Activated CD4-positive, alpha-beta T cell treated with anti-CD3 and anti-CD28 coated beads, Interleukin-2, Interleukin-4, amounts not matched to agents 100 ng/mL and 50 ng/mL, durations not matched to agents 16 hours and 8 hours (primary cell): ENCODE measurements at regions not wholly inside any gene's neighbourhood (a gene's known extent, or its start where the extent isn't known, plus 50 kb on each side); places are given as distances from the start of the nearest gene placed in this dataset.

Experiments
- DNase-seq: peaks from one replicate; pipeline ENCODE4 v3.0.0-alpha.2; 2020; ENCODE audit warnings: low spot score

DNA sequence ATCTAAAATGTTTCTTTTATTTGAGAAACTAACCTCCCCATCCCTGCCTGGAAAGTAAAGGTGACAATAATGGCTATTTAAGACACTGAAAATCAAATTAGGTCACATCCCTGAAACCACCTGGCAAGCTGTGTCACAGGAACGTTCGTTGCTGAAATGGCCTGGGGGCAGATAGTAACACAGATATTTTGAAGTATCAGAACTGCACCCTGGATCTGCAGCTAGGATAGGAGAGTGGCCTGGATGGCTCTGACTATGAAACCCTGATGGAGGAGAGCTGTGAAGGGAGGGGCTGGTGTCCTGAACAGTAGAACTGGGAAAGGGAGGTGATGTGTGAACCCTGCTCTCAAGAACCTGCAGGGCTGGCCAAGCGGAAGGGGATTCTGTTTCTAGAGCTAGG, 648.3 kb upstream of the CFAP20DC start:
- no peak for DNase-seq

DNA sequence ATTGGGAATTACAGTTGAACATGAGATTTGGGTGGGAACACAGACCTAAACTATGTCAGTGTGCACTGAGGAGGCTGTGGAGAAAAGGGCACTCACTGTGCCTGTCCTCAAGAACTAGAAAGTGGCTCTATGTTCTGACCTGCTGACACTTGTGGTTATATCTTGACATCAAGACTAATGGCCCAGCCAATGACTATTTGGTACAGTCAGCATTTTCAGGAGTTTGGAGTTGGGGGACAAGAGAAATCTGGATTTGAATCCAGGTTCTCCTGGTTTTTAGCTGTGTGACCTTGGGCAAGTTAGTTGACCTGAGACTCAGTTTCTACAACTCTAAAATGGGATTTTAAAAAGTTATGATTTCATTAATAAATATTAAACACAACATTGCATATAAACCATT, 647.0 kb upstream of the CFAP20DC start:
- no peak for DNase-seq

DNA sequence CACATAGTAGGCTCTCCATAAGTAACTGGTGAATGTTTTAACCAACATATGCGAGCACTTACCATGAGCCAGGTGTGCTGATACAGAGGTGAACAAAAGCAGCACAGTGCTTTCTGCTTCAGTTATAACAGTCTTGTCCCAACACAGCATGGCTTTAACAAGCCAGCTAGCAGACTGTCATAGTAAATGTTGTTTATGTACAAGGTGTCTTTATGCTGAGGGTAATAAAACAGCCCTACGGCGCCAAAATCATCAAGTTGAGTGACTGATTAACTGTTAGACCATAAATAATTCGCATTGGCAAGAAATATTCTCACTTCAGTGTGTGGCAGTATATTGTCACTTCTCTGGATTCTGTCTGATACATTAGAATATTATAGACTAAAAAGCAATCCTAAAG, 646.0 kb upstream of the CFAP20DC start:
- DNase-seq = no peak

DNA sequence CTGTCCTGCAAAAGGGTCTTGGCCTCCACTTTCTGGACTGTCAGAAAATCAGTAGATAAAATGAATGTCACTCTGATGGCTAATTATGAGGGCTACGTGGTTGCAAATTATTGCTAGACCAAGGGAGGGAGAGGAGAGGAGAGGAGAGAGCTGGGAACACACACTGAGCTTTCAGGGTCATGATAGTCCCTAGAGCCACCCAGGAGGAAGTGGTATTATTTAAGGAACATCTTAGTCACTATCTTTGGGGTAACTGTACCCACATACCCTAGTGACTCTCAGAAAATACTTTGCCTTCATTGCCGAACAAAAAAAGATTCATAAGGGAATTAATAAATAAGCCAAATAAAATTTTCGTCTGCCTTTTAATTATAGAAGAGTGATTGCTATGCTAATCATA, 642.3 kb upstream of the CFAP20DC start:
- no peak for DNase-seq

DNA sequence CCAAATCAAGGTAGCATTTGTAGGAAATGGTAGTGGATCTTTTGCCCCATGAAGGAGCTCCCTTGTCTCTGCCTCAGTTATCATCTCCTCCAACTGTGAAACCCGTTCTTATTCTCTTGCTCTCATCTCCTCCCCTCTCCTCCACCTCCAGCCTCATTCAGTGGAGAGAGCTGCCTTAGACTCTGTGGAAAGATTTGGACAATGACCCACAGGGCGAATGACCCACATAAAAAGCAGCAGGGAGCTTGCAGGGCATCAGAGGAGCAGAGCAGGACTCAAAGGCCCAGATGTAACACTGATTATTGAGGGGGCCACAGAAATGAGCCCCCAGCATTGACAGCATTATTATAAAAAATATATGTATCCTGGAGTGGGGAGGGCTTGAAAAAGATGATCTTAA, 641.1 kb upstream of the CFAP20DC start:
- no peak for DNase-seq

DNA sequence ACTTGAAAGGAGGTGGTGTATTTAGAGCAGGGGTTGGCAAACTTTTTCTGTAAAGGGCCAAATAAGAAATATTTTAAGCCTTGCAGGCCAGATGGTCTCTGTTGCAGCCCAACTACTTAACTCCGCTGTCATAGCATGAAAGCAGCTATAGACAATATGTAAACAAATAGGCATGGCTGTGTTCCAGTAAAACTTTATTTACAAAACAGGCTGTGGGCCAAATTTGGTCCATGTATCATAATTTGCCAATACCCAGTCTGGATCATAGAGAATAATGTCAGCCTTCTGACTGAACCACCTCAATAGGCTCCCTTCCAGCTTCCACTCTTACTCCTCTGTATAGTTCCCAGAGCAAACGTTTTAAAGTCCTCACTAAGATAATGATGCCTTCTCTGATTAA, 638.8 kb upstream of the CFAP20DC start:
- no peak for DNase-seq

DNA sequence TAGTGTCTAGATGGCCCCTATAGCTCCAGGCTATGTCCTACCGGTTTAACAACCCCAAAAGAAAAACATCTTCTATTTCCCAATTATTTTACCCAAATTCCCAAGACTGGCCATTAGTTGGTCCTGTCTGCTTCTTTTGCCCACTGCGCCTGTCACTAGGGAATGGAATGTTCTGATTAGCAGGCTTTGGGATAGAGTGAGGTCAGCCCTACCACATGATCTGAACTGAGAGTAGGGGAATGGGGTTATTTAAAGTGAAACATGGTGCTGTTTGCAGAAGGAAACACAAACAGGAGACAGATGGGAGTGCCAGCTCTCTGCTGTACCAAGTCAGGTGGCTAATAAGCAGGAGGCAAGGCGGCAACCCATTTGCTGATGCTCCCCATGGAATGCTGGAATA, 635.6 kb upstream of the CFAP20DC start:
- no peak for DNase-seq

DNA sequence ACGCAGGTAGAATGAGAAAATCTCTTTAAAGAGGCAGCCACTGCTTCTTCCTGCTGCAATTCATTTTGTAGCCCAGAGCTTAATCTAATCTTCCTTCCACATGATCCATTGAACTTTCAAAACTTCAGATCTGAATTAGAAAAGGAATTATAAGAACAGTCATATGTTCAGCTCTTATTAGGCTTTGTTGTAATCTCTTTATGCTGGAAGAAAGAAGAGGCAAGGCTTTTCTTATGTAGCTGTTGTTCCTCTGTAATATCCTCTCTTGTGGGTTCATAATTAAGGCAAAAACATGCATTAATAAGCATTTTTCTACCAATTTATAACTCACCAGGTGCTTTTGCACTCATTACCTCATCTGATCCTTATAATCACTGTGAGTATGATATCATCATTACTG, 634.9 kb upstream of the CFAP20DC start:
- DNase-seq = no peak

DNA sequence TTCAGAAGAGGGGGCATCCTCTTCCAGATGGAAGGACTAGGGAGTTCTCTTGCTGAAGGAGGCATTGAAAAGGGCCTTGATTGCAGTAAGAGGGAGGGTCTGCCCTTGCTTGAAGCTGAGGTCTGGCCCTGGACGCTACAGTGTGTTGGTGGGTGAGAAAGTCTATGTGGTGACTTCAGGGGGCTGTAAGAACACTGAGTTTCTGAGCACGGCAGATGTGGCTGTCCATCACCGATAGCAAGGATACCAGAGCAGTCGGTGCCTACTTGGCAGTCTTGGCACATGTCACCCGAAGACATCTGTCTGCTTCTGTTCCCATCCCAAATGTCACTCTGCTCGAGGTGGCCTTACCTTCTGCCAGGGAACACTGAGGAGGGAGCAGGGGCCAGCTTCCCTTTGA, 631.1 kb upstream of the CFAP20DC start:
- DNase-seq = no peak

DNA sequence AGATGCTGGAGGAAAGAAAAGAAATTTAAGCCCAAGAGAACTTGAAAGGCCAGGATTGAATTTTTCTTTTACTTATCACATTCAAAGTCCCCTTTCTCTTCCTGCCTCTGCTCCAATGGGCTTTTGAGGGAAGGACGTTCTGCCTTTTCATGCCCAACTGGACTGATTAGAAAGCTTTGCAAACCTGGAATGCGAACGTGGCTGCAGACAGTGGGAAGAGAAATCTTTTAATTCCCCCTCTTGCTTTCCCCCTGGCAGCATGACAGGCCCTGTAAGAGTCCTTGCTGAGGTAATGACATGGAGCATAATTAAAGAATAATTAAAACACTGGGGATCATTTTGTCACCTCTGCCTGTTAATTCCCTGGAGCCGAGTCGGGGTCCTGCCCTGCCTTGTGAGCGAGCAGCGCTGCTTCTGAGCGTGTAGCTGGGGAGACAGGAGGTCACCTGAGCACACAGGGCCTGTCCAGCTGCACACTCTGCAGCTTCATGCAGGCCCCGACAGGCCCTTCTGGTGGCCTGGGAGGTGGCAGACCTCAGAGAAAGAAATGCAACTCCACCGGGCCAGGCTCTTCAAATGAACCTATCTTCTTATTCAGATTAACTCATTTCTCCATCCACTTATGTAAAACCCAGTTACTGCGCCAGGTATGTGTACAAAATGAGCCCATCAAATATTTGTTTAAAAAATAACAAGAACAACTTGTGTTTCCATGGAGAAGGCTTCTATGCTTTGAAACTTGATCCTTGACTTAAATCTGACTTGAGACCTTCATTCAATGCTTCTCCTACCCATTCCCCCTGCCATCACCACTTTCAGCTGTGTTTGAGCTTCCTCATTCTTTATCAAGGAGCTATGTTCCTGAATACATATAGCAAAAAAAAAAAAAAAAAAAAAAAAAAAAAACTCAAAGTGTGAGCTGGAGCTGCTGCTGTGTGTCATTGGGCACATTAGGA, 628.2 kb upstream of the CFAP20DC start:
- DNase-seq = no peak

DNA sequence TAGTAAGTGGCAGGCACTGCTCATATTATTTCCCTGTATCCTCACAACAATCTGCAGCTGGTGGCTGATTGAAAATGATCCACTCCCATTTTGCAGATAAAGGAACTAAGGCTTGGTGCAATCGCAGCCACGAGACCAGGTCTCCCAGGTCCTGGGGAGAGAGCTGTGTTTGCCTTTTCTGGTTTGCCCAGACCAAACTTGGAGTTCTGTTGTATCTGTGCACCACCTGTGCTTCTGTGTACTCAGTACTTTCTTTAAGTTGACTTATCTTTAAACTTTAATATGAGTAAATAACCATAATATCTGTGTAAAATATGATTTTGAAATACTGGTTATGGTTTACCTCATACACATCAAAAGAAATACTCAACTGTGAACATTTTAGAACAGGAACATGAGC, 625.7 kb upstream of the CFAP20DC start:
- DNase-seq = no peak

DNA sequence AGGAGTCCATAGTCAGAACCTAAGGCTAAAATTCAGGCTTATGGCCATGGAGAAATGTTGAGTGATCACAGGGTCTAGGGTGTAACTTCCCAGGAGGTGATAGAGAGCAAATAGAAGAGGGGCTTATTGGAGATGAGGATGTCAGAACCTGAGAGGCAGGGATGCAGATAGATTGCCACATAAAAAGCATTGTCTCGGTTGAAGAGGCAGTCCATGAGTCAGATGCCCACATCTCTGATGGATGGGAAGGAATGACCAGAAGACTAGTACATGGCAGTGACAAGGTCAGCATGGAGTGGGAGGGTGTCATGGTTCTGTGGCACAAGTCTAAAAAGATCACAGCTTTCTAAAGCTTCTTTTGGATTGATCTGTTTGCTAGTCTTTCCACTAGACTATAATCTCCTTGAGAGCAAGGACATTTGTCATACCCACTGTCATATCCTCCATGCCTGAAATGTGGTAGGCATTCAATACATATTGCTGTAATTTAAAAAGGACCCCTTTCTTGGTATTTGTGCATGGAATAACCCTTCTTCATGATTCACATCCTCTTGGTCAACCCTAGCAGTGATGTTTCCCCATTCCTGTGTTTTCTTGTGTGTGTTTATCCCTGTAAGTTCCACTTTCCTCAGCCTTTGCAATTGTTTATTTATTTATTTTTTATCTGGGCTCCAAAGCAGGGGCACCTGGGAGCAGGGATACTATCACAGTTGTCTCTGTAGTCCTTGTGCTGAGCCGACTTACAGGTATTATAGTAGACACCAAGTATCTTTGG, 613.4 kb upstream of the CFAP20DC start:
- no peak for DNase-seq

DNA sequence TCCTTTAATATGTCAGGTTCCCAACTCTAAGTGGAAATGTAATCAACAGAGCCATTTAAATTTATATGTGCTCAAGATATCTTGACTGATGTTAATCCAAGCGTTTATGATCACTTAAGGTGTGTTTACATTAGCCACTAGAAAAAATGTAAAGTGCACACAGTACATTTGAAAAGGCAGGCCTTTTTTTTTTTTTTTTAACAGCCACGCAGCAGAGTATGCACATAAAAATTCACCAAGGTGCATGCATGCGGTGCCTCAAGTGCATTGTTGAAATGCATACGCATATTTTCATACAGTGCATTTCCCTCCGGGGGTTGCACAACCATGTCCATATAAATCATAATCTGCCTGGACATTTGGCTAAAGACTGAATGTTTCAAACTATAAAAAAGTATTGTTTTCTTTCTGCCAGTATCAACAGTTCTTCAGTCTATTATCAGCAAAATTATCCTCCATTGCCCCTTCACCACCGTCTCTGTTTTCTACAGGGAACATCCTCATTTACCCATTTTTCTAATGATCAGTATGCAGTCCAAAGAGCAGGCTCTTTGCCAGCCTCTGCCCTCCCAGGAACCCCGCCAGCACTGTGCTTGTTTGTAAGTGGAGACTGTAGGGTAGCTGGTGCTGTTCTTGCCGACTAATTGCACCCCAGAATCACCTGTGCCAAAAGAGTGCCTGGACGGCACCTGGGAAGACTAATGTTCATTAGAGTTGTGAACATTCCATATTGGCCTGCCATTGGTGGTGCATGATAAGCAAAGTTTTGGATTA, 611.2 kb upstream of the CFAP20DC start:
- DNase-seq = no peak

DNA sequence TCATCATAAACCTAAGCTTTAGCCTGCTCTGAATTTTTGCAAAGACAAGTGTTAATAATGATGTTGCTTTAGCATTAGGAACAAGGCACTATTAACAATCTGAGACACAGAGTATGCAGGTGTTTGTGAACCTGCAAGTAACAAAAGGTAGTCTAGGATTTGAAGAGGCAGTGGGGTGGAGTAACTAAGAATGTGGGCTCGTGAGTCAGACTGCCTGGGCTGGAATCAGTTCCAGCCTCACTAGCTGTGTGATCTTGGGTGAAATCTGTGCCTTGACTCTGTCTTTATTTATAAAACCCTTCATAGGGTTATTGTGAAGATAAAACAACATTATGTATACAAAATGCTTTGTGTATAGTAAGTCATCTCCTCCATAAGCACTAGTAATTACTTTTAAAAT, 610.6 kb upstream of the CFAP20DC start:
- DNase-seq = no peak

DNA sequence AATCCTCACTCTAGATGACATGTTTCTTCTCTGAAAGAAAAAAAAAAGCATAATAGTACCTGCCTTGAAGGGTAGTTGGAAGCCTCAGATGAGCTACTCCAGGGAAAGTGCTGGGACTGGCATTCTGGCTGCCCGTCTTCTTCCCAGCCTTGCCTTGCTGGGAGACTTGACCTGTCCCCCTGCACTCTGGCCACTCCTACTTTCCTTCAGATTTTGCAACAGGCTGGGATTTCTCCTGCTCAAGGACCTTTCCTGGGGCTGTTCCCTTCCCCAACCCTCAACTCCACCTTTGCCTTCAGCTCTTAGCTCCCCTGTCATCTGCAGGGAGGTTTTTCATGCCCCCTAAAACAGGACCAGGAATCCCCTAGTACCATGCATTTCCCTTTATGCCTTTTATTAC, 609.9 kb upstream of the CFAP20DC start:
- DNase-seq = no peak

DNA sequence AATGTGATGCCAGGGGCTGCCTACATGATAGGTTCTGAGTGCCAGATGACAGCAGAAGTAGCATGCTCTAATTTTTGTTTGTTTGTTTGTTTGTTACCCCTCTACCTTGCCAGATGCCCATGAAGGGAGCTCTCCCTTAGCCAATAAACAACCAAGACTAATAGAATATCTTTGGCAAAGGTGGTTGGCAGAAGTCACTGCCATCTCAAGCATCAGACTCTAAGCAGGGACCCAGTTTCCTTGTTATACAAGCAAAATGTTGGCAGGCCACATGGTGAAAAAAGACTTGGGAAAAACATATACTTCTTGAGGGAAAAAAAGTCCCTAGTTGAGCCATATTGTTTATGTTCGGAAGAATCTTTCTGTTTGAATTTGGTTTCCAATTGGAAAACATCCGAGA, 609.0 kb upstream of the CFAP20DC start:
- no peak for DNase-seq

DNA sequence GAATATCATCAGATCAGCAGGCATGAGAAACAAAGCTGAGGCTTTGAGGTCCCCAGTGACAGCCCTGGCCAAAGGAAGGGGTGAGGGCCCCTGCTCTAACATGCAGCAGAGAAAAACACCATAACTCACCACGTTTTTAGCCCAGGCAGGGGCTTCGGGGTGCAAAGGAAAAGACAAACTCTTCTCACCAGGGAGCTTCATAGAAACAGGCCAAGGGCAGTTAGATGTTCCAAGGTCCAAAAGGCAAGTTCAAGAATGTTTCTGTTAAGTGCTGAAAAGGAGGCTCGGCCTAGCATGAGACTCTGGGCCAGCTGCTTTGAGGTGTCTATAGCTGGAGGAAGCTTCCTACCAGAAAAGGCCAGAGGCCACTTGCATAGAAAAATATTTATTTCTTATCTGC, 608.4 kb upstream of the CFAP20DC start:
- no peak for DNase-seq

DNA sequence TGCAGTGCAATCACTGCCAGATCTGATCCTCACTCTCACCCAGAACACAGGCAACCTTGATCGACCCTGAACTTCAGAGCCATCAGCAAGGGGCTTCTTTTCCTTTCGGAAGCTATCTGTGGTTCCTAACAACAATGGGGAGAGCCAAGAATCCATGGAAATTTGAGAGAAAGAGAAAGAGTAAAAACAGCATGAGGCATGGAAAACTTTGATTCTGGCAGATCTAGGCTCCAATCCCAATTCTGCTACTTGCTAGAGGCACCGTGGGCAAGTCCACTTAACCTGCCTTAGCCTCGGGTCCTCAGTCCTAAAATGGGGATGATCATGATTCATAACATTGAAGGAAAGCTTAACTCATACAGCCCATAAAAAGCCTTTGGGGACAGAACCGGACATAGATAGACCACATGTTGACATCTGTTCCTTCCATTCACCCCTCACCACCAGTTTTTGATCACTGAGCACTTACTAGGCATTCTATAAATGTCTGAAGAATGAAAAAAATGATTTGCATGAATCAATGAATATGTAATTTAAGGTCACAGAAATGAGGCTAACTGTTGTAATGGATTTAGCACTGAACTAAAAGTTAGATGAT, 605.7 kb upstream of the CFAP20DC start:
- no peak for DNase-seq

DNA sequence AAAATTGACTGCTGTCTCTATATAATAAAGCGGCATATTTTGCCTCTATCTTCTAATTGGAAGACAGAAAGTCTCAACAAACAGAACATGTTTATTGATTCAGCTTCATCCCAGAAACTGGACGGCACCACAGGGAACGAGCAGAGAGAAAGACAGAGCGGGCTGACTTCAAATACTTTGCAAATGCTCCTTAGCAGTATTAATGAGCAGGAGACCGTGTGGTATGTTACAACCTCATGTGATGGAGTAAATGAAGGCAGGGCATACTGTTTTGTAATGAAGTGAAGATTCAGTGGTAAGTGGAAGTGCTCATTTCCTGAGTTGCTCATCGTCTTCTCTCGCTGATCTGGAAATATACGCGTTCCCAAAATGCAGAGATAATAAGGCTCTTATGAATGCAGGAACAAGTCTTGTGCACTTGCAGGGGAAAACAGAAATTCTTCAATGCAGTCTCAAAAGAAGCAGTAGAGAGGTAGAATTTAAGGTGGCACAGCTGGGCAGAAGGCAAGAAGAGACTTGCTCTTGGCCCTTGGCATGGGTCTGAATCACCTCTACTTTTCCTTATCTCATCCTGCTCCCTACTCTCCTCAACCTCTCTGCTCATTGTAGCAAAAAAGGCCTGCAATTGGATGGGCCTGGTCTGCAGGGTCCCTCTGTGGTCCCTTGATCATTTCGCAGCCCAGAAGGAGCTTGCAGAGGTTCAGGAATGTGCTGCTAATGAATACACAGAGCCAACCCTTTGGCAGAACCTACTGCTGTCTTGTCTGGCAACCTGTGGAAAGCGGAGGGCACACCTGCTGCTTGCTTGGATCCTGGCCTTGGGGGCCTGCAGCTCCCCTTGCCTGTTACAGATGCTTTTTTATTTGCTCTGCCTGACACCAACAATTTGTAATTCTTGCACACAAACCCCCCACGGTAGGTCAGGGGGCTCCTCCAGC, 604.9 kb upstream of the CFAP20DC start:
- no peak for DNase-seq

DNA sequence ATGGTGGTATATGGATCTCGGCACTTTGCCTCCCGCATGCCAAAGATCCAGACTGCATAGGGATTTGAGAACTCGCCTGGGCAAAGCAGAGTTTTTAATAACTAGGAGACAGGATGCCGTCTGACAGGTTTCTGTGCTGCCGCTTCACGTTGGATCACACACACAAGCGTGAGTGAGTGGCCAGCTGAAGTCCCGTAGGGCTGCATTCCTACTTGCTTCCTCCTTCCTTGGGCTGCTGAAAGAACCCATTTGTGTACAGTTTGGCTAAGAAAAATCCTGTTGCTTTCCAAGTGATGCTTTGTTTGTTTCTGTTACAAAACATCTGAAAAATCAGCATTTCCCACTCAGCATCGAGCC, 604.3 kb upstream of the CFAP20DC start:
- no peak for DNase-seq
